ENCODE measurements at regions not wholly inside any gene's neighbourhood (a gene's known extent, or its start where the extent isn't known, plus 50 kb on each side); places are given as distances from the start of the nearest gene placed in this dataset.

- WGBS (ENCODE audit: extremely low coverage, insufficient read length, low lambda C conversion rate) = no CpG with 5 or more reads among the region's 1 CpG
- no peaks in the 10 kb centered on the region for H3K27me3 ChIP-seq (ENCODE audit: insufficient read depth, low read length)
- H4K20me1 ChIP-seq (ENCODE audit: control insufficient read depth, insufficient read depth, insufficient read length) = no peaks in the 10 kb centered on the region
- peaks cover 25% of the 10 kb centered on the region for H3K27me3 Mint-ChIP-seq (ENCODE audit: low read depth)
- H3K23me2 ChIP-seq (ENCODE audit: insufficient read length, low read depth, low read length, poor library complexity, severe bottlenecking) = no peaks in the 10 kb centered on the region
- H3K18ac ChIP-seq (ENCODE audit: insufficient read length, low read depth, low read length) = no peak overlapping the region
- H3K79me1 ChIP-seq (ENCODE audit: insufficient read depth, low read depth, low read length, poor library complexity, severe bottlenecking) = no peaks in the 10 kb centered on the region
- H3K9ac ChIP-seq (ENCODE audit: extremely low read depth, insufficient read length, low read length) = no peak overlapping the region
- H2BK20ac ChIP-seq (ENCODE audit: low read depth, low read length, poor library complexity, severe bottlenecking) = no peak overlapping the region
- no peak overlapping the region for H3K4ac ChIP-seq (ENCODE audit: low read depth, low read length)
- no peaks in the 10 kb centered on the region for H3K4me1 Mint-ChIP-seq
- TF ChIP-seq, protein P1, sequence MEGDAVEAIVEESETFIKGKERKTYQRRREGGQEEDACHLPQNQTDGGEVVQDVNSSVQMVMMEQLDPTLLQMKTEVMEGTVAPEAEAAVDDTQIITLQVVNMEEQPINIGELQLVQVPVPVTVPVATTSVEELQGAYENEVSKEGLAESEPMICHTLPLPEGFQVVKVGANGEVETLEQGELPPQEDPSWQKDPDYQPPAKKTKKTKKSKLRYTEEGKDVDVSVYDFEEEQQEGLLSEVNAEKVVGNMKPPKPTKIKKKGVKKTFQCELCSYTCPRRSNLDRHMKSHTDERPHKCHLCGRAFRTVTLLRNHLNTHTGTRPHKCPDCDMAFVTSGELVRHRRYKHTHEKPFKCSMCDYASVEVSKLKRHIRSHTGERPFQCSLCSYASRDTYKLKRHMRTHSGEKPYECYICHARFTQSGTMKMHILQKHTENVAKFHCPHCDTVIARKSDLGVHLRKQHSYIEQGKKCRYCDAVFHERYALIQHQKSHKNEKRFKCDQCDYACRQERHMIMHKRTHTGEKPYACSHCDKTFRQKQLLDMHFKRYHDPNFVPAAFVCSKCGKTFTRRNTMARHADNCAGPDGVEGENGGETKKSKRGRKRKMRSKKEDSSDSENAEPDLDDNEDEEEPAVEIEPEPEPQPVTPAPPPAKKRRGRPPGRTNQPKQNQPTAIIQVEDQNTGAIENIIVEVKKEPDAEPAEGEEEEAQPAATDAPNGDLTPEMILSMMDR (conservative IDR thresholded peaks at IDR 0.05) = no peak
- no peak overlapping the region for H3K4me2 ChIP-seq (ENCODE audit: insufficient read depth, insufficient read length, low read length)
- H2BK15ac ChIP-seq (ENCODE audit: low read depth, low read length) = no peak overlapping the region
- H4K8ac ChIP-seq (replicated peaks; ENCODE audit: insufficient read length, low read depth, low read length) = no peak overlapping the region
- H3T11ph ChIP-seq (ENCODE audit: low read length) = no peak overlapping the region
- no peak overlapping the region for H4K91ac ChIP-seq (ENCODE audit: insufficient read length, low read depth, low read length)
- no peak overlapping the region for H2AFZ ChIP-seq (ENCODE audit: low read length)
- no peaks in the 10 kb centered on the region for H3K4me1 ChIP-seq (ENCODE audit: insufficient read depth, low read length)
- no peak overlapping the region for H2BK5ac ChIP-seq (ENCODE audit: insufficient read length, low read length)
- no peak overlapping the region for H4K5ac ChIP-seq (ENCODE audit: insufficient read length, low read depth, low read length)
- H3K27ac ChIP-seq (ENCODE audit: insufficient read length, low read depth, low read length) = no peak overlapping the region
- no peak for DNase-seq
- no peaks in the 10 kb centered on the region for H3K9me3 Mint-ChIP-seq
- H3K36me3 Mint-ChIP-seq (ENCODE audit: insufficient read depth in 1 of 3, low read depth in 3 of 3) = no peaks in the 10 kb centered on the region
- H3K4me3 Mint-ChIP-seq = no peak overlapping the region
- no peak overlapping the region for H2AK5ac ChIP-seq (ENCODE audit: insufficient read length, low read length)
- no peak overlapping the region for H3K27ac Mint-ChIP-seq
- no peak overlapping the region for H2BK120ac ChIP-seq (ENCODE audit: low read depth, low read length, poor library complexity, severe bottlenecking)
- no peak overlapping the region for H3K23ac ChIP-seq (ENCODE audit: insufficient read length, low read depth, low read length)
- H2BK12ac ChIP-seq (ENCODE audit: insufficient read length, low read depth, low read length) = no peak overlapping the region
- no peak overlapping the region for H3K14ac ChIP-seq (ENCODE audit: insufficient read depth, low read length)
- no peaks in the 10 kb centered on the region for H3K9me3 ChIP-seq (ENCODE audit: control insufficient read depth, low read depth, low read length)
- no peaks in the 10 kb centered on the region for H3K79me2 ChIP-seq (ENCODE audit: insufficient read depth, low read length)
- H3K56ac ChIP-seq (ENCODE audit: insufficient read length, low read depth, low read length) = no peak overlapping the region
Measured at GRCh38 chr21:35705888-35706287, 354.4 kb downstream of the SETD4 start.

Data from H9 (cell line).